Heart left ventricle (tissue), 13 donors: ENCODE measurements at regions not wholly inside any gene's neighbourhood (a gene's known extent, or its start where the extent isn't known, plus 50 kb on each side); places are given as distances from the start of the nearest gene placed in this dataset.

Experiments
- CTCF ChIP-seq, 12 donors: fragments of 200-600 bp; sonication (generic) in 4 of 12; IDR thresholded peaks; one replicate each; pipeline versions ENCODE4 v1.5.0 to v1.8.0; 2018 to 2022; ENCODE audit warnings: antibody characterized with exemption in 12 of 12, mild to moderate bottlenecking in 5 of 12
- POLR2A ChIP-seq, 2 donors: fragments of 450-650 bp; IDR thresholded peaks; one replicate each; pipeline ENCODE4 v1.6.1; 2017; ENCODE audit warnings: antibody characterized with exemption in 2 of 2, mild to moderate bottlenecking in 2 of 2, moderate library complexity in 2 of 2
- donor health status: ischemic (EF 13 %, LVEDD 7.1; RV severe dilation, severe dysfunction).
- donor health status: DM: no; HTN: yes; CAD: no.
- donor health status: DM: no; HTN: no; CAD: no.
- donor health status: ischemic (EF 25% LVEDD 6.9; RV normal size, moderate dysfunction).
- donor health status: ischemic (EF 25% LVEDD 5.7; RV mildly dilated, moderate dysfunction).
- donor health status: ischemic (EF 35%, LVEDD 5.7; RV mildly dilated, moderate dysfunction).
- donor health status: nonischemic (EF 11% LVEDD 7.7; RV severe dilation, severe dysfunction).
- donor health status: DM: yes; HTN: yes; CAD: no.
- donor health status: PGD.
- donor health status: ischemic (EF 29% LVEDD 5.4; RV normal size, mild dysfunction).
- donor health status: nonischemic (EF 23%, LVEDD 6.1; RV moderate dilation, normal function).

- TF ChIP-seq CTCF (IDR thresholded peaks at IDR 0.05) (peak in 4 of 12 donors; percentile 19 to 29 (median 24)), POLR2A (IDR thresholded peaks at IDR 0.05) (no peak)
Measured at GRCh38 chr4:148998719-148999118, 556.5 kb upstream of the NR3C2 start.
